ENCODE measurements at regions not wholly inside any gene's neighbourhood (a gene's known extent, or its start where the extent isn't known, plus 50 kb on each side); places are given as distances from the start of the nearest gene placed in this dataset.

GRCh38 chr2:76187415-76187814, 476.7 kb upstream of the GCFC2 start:
- TF ChIP-seq CTCF (IDR thresholded peaks at IDR 0.05; ENCODE audit: low read depth, low read length, poor library complexity, severe bottlenecking) (no peak), EZH2phosphoT487 (IDR thresholded peaks at IDR 0.05; ENCODE audit: borderline replicate concordance, low read length) (no peak)
